ENCODE measurements at regions not wholly inside any gene's neighbourhood (a gene's known extent, or its start where the extent isn't known, plus 50 kb on each side); places are given as distances from the start of the nearest gene placed in this dataset.

DNA sequence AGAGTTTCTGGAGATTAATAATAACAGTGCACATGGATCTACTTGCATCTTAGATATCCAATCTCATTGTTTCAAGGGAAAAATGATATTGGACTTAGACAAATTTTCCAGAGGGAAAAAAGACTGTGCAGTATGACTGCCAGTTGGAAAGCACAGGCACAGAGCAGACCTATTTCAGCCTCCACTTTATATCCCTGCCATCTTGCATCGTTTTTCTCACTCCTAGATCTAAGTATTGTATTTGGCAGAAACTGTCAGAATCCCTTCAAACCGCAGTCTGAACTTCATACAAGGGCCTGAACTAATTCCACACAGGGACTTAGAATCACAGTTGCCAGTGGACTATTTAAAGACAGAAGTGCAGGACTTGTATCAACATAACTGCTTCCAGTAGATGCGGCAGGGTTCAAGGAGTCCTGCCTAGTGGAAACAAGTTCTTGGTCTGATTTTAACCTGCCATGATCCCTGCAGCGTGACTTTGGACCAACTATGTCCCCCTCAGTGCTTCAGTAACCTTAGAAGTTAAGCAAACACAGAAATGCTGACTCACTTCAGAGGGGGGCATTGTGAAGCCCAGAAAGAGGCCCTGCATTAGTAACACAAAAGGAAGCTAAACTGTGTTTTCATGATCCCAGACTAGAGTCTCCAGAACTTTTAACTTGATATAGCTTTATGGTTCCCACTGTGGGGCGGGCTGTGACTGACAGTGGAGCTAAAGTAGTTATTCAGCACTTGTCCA lies 95.7 kb upstream of the PALS2 start:
- TF ChIP-seq, protein P1, sequence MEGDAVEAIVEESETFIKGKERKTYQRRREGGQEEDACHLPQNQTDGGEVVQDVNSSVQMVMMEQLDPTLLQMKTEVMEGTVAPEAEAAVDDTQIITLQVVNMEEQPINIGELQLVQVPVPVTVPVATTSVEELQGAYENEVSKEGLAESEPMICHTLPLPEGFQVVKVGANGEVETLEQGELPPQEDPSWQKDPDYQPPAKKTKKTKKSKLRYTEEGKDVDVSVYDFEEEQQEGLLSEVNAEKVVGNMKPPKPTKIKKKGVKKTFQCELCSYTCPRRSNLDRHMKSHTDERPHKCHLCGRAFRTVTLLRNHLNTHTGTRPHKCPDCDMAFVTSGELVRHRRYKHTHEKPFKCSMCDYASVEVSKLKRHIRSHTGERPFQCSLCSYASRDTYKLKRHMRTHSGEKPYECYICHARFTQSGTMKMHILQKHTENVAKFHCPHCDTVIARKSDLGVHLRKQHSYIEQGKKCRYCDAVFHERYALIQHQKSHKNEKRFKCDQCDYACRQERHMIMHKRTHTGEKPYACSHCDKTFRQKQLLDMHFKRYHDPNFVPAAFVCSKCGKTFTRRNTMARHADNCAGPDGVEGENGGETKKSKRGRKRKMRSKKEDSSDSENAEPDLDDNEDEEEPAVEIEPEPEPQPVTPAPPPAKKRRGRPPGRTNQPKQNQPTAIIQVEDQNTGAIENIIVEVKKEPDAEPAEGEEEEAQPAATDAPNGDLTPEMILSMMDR (IDR thresholded peaks at IDR 0.05): no peak
- no peak for TF ChIP-seq POLR2A (IDR thresholded peaks at IDR 0.05)

Measured in right lobe of liver (tissue), 4 donors.